Endodermal cell (in vitro differentiated cells): ENCODE measurements at regions not wholly inside any gene's neighbourhood (a gene's known extent, or its start where the extent isn't known, plus 50 kb on each side); places are given as distances from the start of the nearest gene placed in this dataset.

ENCODE experiments used
- DNase-seq: peaks from one replicate; pipeline ENCODE4 v3.0.0-alpha.2; 2017
- H3K27ac ChIP-seq: 2 replicates; pipeline ENCODE4 v1.5.1; 2013; ENCODE audit warnings: mild to moderate bottlenecking, low read depth, low read length, moderate library complexity
- H3K27me3 ChIP-seq: 2 replicates; pipeline ENCODE4 v1.6.1; 2013; ENCODE audit warnings: mild to moderate bottlenecking, low read length, moderate library complexity; ENCODE audit not compliant: insufficient read depth, control insufficient read depth, poor library complexity, severe bottlenecking
- H3K36me3 ChIP-seq: 2 replicates; pipeline ENCODE4 v1.7.0; 2013; ENCODE audit warnings: mild to moderate bottlenecking, low read length, moderate library complexity; ENCODE audit not compliant: control insufficient read depth, insufficient read depth
- H3K4me1 ChIP-seq: one replicate; pipeline ENCODE4 v1.7.0; 2013; ENCODE audit warnings: low read length; ENCODE audit not compliant: control insufficient read depth, insufficient read depth
- H3K4me3 ChIP-seq: 2 replicates; pipeline ENCODE4 v1.5.1; 2013; ENCODE audit warnings: mild to moderate bottlenecking, low read length, moderate library complexity
- H3K9ac ChIP-seq: 2 replicates; pipeline ENCODE4 v1.6.1; 2013; ENCODE audit warnings: mild to moderate bottlenecking, low read length, moderate library complexity; ENCODE audit not compliant: poor library complexity, severe bottlenecking; ENCODE audit errors: extremely low read depth
- H3K9me3 ChIP-seq: 2 replicates; pipeline ENCODE4 v1.6.1; 2013; ENCODE audit warnings: mild to moderate bottlenecking, low read length, moderate library complexity; ENCODE audit not compliant: control insufficient read depth
- H3K27ac Mint-ChIP-seq: 2 replicates; pipeline ENCODE4 v1.8.0; 2020; ENCODE audit warnings: mixed read lengths
- H3K27me3 Mint-ChIP-seq: 2 replicates; pipeline ENCODE4 v1.8.0; 2021; ENCODE audit warnings: mild to moderate bottlenecking, mixed read lengths; ENCODE audit not compliant: insufficient read depth
- H3K36me3 Mint-ChIP-seq: 2 replicates; pipeline ENCODE4 v1.8.0; 2020; ENCODE audit warnings: low read depth, mixed read lengths
- H3K4me1 Mint-ChIP-seq: 2 replicates; pipeline ENCODE4 v1.8.0; 2020; ENCODE audit warnings: mixed read lengths
- H3K4me3 Mint-ChIP-seq: 2 replicates; pipeline ENCODE4 v1.8.0; 2020; ENCODE audit warnings: mild to moderate bottlenecking, moderate library complexity, mixed read lengths
- H3K9me3 Mint-ChIP-seq: 2 replicates; pipeline ENCODE4 v1.8.0; 2020; ENCODE audit warnings: mild to moderate bottlenecking, mixed read lengths
- WGBS, 2 experiments: methylation state at CpG; one replicate each; pipeline versions ENCODE4 v1.1.5 to v1.1.7; 2013; ENCODE audit warnings: missing lambda C conversion rate in 2 of 2, mixed read lengths in 1 of 2; ENCODE audit not compliant: insufficient coverage in 1 of 2, insufficient read length in 1 of 2; 5-methylcytosine and 5-hydroxymethylcytosine counted together
- TF ChIP-seq, protein P1 (sequence below): fragments of 200-600 bp; sonication (generic); conservative IDR thresholded peaks from 2 replicates; pipeline ENCODE4 v1.5.0; 2021; ENCODE audit warnings: antibody characterized with exemption, mild to moderate bottlenecking

DNA sequence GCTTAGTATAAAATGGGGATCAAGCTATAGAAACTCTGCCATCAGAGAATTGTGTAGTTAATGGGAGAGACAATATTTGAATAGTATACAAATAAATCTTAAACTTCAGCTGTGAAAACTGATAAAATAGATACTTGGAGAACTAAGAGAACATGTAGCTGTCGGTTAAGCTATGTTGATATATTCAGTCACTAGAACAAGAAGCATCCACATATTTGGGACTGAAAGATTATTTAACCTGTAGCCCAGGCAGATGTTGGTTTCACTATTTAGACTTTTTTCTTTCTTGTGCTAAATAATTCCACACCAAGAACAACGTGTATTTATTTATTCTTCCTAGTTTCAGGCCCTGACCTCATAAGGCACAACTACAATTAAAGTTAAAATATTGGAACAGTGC lies 521.0 kb upstream of the CCNG1 start:
- H3K9me3 Mint-ChIP-seq = no peaks in the 10 kb centered on the region
- H3K9ac ChIP-seq = no peak overlapping the region
- H3K27me3 ChIP-seq = no peaks in the 10 kb centered on the region
- H3K27ac Mint-ChIP-seq = no peak overlapping the region
- no peaks in the 10 kb centered on the region for H3K27me3 Mint-ChIP-seq
- no peaks in the 10 kb centered on the region for H3K36me3 Mint-ChIP-seq
- H3K4me3 ChIP-seq = no peak overlapping the region
- H3K36me3 ChIP-seq = no peaks in the 10 kb centered on the region
- 80 to 98% methylated on average over 2 of the region's 2 CpGs for WGBS, 2 experiments
- no peak for DNase-seq
- no peaks in the 10 kb centered on the region for H3K4me1 ChIP-seq
- no peak overlapping the region for H3K27ac ChIP-seq
- no peak overlapping the region for H3K4me3 Mint-ChIP-seq
- H3K4me1 Mint-ChIP-seq = peaks cover 3% of the 10 kb centered on the region
- TF ChIP-seq, protein P1, sequence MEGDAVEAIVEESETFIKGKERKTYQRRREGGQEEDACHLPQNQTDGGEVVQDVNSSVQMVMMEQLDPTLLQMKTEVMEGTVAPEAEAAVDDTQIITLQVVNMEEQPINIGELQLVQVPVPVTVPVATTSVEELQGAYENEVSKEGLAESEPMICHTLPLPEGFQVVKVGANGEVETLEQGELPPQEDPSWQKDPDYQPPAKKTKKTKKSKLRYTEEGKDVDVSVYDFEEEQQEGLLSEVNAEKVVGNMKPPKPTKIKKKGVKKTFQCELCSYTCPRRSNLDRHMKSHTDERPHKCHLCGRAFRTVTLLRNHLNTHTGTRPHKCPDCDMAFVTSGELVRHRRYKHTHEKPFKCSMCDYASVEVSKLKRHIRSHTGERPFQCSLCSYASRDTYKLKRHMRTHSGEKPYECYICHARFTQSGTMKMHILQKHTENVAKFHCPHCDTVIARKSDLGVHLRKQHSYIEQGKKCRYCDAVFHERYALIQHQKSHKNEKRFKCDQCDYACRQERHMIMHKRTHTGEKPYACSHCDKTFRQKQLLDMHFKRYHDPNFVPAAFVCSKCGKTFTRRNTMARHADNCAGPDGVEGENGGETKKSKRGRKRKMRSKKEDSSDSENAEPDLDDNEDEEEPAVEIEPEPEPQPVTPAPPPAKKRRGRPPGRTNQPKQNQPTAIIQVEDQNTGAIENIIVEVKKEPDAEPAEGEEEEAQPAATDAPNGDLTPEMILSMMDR = no peak
- no peaks in the 10 kb centered on the region for H3K9me3 ChIP-seq

GRCh38 chr5:162929104-162929503 lies 508.3 kb upstream of the CCNG1 start:
- no peak overlapping the region for H3K27ac Mint-ChIP-seq
- no peaks in the 10 kb centered on the region for H3K9me3 ChIP-seq
- no peaks in the 10 kb centered on the region for H3K9me3 Mint-ChIP-seq
- WGBS, 2 experiments = 83 to 100% methylated on average over 1 to 2 of the region's 2 CpGs
- no peak overlapping the region for H3K4me3 ChIP-seq
- TF ChIP-seq, protein P1 = no peak
- no peaks in the 10 kb centered on the region for H3K4me1 ChIP-seq
- no peaks in the 10 kb centered on the region for H3K4me1 Mint-ChIP-seq
- DNase-seq = no peak
- H3K4me3 Mint-ChIP-seq = no peak overlapping the region
- H3K27me3 Mint-ChIP-seq = no peaks in the 10 kb centered on the region
- H3K27ac ChIP-seq = no peak overlapping the region
- no peaks in the 10 kb centered on the region for H3K36me3 ChIP-seq
- peaks cover 2% of the 10 kb centered on the region for H3K36me3 Mint-ChIP-seq
- no peaks in the 10 kb centered on the region for H3K27me3 ChIP-seq
- H3K9ac ChIP-seq = no peak overlapping the region

- H3K27ac ChIP-seq = no peak overlapping the region
- no peaks in the 10 kb centered on the region for H3K27me3 ChIP-seq
- no peak overlapping the region for H3K4me3 Mint-ChIP-seq
- TF ChIP-seq, protein P1 = no peak
- WGBS, 2 experiments = 96 to 100% methylated on average over 1 to 2 of the region's 2 CpGs
- H3K27ac Mint-ChIP-seq = no peak overlapping the region
- H3K4me1 Mint-ChIP-seq = no peaks in the 10 kb centered on the region
- no peaks in the 10 kb centered on the region for H3K27me3 Mint-ChIP-seq
- no peaks in the 10 kb centered on the region for H3K36me3 ChIP-seq
- H3K4me1 ChIP-seq = no peaks in the 10 kb centered on the region
- no peak overlapping the region for H3K9ac ChIP-seq
- H3K9me3 Mint-ChIP-seq = peaks cover 3% of the 10 kb centered on the region
- no peaks in the 10 kb centered on the region for H3K36me3 Mint-ChIP-seq
- no peaks in the 10 kb centered on the region for H3K9me3 ChIP-seq
- DNase-seq = no peak
- no peak overlapping the region for H3K4me3 ChIP-seq
These were observed 505.9 kb upstream of the CCNG1 start for GRCh38 chr5:162931501-162931900.
